PC-3 (cell line): ENCODE measurements at regions not wholly inside any gene's neighbourhood (a gene's known extent, or its start where the extent isn't known, plus 50 kb on each side); places are given as distances from the start of the nearest gene placed in this dataset.

Experiments
- EZH2 ChIP-seq: fragments of 300-600 bp; sonication (generic); IDR thresholded peaks from one replicate; pipeline ENCODE4 v1.6.1; 2017; ENCODE audit warnings: antibody characterized with exemption, mild to moderate bottlenecking, low read length; ENCODE audit not compliant: unreplicated experiment
- EZH2phosphoT487 ChIP-seq: fragments of 300-600 bp; sonication (generic); IDR thresholded peaks from 2 replicates; pipeline ENCODE4 v1.6.1; 2018; ENCODE audit warnings: mild to moderate bottlenecking, antibody characterized with exemption, low read length, borderline replicate concordance
- TF ChIP-seq, protein P1 (sequence below): fragments of 300-600 bp; sonication (generic); conservative IDR thresholded peaks from 2 replicates; pipeline ENCODE4 v1.5.1; 2017; ENCODE audit warnings: antibody characterized with exemption, low read depth, mild to moderate bottlenecking, low read length

DNA sequence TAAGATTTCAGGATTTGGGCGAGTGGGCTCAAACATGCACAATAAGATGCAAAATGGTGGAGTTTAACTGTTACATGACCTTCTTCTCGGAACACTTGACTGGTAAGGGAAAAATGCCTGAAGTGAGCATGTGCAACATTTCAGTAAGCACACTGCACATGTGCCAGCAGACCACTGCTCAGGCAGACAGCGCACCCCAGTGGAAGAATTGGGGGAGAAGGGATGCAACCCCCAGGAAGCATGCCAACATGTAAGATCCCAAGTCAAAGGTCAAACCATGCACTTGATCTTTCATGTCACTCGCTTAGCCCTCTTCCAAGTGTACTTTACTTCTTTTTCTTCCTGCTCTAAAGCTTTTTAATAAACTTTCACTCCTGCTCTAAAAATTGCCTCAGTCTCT, 256.3 kb downstream of the CENPC start:
- TF ChIP-seq EZH2phosphoT487 (no peak), EZH2 (no peak)
- TF ChIP-seq, protein P1, sequence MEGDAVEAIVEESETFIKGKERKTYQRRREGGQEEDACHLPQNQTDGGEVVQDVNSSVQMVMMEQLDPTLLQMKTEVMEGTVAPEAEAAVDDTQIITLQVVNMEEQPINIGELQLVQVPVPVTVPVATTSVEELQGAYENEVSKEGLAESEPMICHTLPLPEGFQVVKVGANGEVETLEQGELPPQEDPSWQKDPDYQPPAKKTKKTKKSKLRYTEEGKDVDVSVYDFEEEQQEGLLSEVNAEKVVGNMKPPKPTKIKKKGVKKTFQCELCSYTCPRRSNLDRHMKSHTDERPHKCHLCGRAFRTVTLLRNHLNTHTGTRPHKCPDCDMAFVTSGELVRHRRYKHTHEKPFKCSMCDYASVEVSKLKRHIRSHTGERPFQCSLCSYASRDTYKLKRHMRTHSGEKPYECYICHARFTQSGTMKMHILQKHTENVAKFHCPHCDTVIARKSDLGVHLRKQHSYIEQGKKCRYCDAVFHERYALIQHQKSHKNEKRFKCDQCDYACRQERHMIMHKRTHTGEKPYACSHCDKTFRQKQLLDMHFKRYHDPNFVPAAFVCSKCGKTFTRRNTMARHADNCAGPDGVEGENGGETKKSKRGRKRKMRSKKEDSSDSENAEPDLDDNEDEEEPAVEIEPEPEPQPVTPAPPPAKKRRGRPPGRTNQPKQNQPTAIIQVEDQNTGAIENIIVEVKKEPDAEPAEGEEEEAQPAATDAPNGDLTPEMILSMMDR, result peak; percentile 63
